Vagina (tissue), 2 donors: ENCODE measurements at regions not wholly inside any gene's neighbourhood (a gene's known extent, or its start where the extent isn't known, plus 50 kb on each side); places are given as distances from the start of the nearest gene placed in this dataset.

Source experiments
- CTCF ChIP-seq, 3 experiments: fragments of 450-650 bp in 2 of 3; fragments of 200-600 bp in 1 of 3; sonication (generic) in 1 of 3; IDR thresholded peaks; one replicate each; pipeline ENCODE4 v1.5.1; 2017 to 2019; ENCODE audit warnings: antibody characterized with exemption in 3 of 3, mild to moderate bottlenecking in 2 of 3, moderate library complexity in 2 of 3
- POLR2AphosphoS5 ChIP-seq, 2 donors: sonication (generic); formaldehyde crosslinking; IDR thresholded peaks; one replicate each; pipeline ENCODE4 v1.9.0; 2017; ENCODE audit warnings: antibody characterized with exemption in 2 of 2, mild to moderate bottlenecking in 2 of 2, low read depth in 1 of 2; ENCODE audit not compliant: insufficient read depth in 1 of 2

GRCh38 chr2:150303281-150303680, 184.2 kb downstream of the RND3 start:
- no peak for TF ChIP-seq CTCF (IDR thresholded peaks at IDR 0.05)
- TF ChIP-seq POLR2AphosphoS5 (IDR thresholded peaks at IDR 0.05; ENCODE audit: insufficient read depth in 1 of 2, low read depth in 1 of 2): no peak
